ENCODE measurements at regions not wholly inside any gene's neighbourhood (a gene's known extent, or its start where the extent isn't known, plus 50 kb on each side); places are given as distances from the start of the nearest gene placed in this dataset.

DNA sequence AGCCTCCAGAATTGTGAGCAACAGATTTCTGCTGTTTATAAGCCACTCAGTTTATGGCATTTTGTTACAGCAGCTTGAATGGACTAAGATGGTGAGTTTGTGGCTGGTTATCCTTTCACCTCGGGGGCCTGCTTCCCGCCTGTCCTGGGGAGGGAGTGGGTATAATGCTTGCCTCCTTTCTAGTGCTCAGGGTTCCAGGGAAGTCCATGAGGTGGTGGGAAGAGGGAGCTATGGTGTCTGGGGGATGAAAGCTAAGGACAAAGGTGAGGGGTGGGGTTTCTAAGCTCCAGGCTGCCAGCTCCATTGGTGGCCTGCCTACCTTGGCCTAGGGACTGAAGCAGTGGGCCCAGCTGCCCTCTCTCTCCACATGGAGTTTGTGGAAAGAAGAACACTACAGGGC lies 50.2 kb upstream of the SDK2 start:
- DNase-seq (ENCODE audit: low spot score) = no peak

DNA sequence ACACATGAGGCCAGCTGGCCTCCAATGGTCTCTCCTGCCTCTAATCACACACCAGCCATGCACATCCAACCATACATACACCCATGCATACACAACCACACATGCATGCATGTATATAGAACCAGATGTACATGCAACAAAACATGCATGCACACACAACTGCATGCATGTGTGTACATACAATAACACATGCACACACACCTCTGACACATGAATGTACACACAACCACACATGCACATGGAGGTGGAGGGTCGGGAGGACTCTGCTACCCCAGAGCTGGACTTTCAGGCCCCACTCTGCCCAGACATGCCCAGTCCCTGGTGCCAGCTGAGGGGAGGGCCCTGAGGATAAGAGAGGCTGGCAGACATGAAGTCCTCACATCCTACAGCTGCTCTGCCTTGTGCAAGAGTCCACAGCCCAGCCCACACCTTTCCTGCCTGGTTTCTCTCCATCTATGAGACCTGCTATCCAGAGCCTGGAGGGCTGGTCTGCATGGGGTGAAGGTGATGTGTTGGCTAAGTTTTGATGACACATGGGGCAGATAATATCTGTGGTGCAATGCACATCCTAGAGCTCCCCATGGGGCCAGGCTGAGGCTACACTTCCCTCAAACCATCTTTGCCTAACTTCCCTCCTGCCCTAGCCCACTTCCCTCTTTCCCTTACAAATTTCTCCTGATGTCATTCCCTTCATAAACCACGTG lies 50.9 kb upstream of the SDK2 start:
- DNase-seq (ENCODE audit: low spot score) = no peak

DNA sequence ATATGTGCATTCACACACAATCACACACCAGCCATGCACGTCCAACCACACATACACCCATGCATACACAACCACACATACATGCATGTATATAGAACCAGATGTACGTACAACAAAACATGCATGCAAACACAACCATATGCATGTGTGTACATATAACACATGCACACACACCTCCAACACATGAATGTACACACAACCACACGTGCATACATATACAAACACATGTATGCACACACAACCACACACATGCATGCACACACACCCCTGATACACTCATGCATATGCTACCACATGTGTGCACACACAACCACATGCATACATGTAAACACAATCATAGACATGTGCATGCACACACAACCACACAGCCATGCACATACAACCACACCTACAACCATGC lies 52.0 kb upstream of the SDK2 start:
- DNase-seq (ENCODE audit: low spot score) = no peak

DNA sequence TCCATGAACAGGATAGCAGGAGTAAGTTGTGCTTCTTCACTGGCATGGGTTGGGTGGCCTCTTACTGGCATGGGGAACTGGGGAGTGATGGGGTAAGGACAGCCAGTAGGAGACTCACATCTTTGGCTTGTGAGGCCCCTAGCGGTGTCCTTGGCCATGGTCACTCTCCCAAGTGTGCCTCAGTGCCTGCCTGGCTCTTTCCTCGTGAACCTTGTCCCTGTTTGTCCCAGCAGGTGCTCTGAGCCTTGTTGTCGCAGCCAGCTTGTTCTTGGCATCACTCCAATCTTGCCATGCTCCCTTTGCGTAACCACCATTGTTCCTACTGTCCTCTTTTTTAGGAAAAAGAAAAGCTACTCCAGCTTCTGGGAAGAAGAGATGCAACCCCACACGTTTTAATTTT lies 53.6 kb upstream of the SDK2 start:
- no peak for DNase-seq (ENCODE audit: low spot score)

DNA sequence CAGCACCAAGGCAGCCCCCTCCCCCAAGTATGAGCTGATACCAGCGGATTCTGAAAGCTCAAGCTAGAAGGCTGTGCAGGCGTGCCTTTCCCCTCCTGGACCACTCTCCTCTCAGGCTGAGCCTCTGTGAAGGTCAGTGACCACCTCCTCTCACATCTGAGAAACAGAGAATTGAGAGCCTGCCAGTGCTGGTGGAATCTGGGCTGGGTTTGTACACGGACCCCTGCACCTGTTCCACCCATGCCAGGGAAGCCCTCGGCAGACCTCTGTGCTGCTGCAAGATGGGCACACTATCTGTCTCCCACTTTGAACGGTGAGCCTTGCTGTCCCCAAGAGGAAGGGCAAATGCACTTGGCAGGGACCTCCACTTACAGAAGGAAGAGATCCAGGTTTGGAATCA lies 54.7 kb upstream of the SDK2 start:
- DNase-seq (ENCODE audit: low spot score) = no peak

DNA sequence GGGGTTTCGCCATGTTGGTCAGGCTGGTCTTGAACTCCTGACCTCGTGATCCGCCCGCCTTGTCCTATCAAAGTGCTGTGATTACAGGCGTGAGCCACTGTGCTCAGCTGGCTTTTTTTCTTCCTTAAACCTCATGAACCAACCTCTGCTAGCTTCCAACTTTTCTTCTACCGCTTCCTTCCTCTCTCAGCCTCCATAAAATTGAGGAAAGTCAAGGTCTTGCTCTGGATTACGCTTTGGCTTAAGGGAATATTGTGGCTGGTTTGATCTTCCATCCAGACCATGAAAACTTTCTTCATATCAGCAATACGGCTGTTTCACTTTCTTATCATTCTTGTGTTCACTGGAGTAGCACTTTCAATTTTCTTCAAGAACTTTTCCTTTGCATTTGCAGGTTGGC lies 57.5 kb upstream of the SDK2 start:
- no peak for DNase-seq (ENCODE audit: low spot score)

DNA sequence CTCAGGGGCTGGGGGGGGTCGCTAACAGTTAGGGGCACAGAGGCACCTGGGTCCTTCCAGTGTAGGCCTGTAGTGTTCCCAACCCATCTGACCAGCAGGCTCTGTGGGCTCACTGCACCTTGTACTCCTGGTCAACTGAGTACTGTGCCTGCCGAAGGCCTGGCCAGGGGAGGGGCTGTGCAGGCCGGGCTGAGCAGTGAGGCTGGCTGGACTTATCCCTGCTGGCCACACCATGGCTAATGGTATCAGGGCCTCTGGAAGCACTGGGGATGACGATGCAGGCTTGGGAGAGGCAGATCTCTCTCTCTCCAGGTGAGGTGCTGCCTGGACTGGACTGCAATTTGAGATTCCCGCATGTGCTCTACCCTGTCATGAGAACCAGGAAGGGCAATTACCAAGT lies 58.9 kb upstream of the SDK2 start:
- DNase-seq (ENCODE audit: low spot score) = no peak

DNA sequence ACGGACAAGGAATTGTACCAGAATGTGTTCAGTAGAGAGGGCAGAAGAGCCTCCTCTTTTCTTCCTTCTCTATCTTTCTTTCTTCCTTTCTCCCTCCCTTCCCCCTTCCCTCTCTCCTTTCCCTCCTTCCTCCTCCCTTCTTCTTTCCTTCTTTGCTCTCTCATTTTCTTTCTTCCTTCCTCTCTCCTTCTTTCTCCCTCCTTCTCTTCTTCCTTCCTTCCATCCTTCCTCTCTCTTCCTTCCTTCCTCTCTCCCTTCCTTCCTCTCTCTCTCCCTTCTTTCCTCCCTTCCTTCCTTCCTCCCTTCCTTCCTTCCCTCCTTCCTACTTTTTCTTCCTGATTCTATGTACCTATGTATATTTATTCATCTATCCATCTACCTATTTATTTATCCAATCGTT lies 59.7 kb upstream of the SDK2 start:
- DNase-seq (ENCODE audit: low spot score) = no peak

DNA sequence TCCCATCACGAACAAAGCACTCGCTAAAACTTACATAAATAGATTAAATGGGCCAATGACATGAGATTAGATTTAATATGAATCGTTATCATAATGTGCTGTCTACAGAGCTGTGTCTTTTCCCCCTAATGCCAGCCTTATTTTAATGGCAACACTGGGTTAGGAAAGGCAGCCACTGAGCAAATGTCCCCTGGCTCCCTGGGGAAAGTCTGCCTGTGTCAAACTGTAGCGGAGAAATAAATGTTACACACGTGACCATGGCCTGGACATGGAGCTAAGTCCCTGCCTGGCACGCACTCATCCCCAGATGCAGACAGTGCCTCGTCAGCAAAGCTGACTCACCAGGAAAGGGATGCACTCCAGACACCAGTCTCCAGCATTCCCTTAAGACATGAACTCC lies 61.3 kb upstream of the SDK2 start:
- peak; percentile 87 for DNase-seq (ENCODE audit: low spot score)

DNA sequence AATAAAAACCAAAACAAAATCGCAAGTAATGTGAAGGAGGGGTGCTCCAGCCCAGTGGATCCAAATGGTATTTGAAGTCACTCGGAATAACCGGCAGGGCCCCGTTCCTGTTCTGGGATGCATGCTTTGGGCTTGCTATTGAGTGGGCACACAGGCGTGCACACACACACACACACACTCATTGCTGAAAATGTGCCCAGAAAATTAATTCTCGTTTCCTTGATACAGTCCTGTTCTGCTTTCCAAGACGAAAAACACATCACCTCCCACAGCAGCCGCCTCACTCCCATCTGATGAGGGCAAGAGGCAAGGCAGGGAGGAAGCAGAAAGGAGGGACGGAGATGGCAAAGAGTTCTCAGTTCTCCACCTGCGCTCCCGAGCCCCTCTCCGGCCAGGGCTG lies 62.2 kb upstream of the SDK2 start:
- no peak for DNase-seq (ENCODE audit: low spot score)

DNA sequence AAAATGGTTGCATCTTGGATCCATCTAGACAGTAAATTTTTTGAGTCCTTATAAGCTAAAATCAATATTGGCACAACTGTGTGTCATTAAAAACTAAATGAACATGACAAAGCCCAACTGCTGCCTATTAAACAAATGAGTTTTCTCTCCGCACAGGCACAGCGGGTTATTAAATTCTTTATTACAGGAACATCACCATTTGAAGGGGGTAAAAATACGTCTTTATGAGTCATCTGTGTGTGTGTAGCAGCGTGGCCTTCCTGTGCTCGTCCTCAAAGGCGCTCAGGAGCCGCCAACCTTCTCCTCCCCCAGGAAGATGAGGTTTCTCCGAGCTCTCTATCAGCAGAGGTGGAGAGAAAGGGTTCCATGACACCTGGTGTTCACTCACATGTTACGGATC lies 62.6 kb upstream of the SDK2 start:
- no peak for DNase-seq (ENCODE audit: low spot score)

DNA sequence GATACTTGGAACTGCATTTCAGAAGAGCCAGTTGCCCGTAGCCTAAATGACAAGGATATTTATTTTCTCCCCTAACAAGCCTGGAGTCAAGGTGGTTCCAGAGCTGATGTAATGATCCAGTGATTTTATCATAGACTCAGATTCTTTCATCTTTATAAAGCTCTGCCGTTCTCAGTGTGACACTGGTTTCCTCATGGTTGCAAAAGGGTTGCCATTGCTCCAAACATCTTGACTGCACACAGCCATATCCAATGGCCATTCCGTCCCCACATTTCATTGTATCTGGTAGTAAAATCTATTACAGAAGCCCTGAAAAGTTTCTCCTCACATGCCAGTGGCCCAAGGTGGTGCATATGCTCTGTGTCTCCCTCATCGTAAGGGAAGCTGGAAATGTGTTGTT lies 63.1 kb upstream of the SDK2 start:
- DNase-seq (ENCODE audit: low spot score) = no peak

DNA sequence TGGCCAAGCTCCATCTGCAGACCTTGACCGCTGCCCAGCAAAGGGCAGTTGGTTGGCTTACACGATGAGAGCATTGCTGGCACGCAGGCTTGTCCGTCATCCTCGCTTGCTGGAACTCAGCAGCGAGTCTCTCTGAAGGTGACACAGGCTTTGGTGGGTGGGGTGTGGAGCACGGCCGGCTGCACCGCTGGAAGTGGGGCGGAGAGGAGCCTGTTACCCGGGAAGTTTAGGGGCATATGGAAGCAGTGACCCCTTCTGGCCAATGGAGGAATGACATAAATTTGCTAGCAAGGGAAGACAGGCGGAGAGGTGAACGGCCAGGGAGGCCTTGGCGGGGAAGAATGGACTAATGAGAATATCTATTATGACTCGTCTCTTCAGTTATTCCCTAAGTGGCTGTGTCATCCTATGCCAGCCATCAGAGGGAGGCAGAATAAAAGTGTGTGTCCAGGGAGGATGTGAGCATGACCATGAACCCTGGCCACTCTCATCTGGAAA lies 65.9 kb upstream of the SDK2 start:
- peak; percentile 56 for DNase-seq (ENCODE audit: low spot score)

DNA sequence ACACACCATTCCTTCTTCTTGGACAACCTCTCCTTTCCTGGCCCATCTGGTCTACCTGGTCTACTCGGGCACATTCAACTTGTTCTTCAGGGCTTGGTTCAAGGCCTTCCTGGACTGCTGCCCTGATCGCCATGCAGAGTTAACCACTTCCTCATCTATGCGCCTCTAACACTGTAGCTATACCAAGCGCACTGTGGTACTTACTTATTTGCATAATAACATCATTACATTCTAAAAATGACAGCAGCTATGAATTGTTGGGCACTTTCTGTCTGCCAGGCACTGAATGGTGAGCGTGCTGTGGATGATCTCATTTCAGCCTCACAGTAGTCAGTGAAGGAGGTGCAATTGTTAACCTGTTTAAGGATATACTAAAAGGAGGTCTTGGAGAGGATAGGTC lies 66.9 kb upstream of the SDK2 start:
- no peak for DNase-seq (ENCODE audit: low spot score)

DNA sequence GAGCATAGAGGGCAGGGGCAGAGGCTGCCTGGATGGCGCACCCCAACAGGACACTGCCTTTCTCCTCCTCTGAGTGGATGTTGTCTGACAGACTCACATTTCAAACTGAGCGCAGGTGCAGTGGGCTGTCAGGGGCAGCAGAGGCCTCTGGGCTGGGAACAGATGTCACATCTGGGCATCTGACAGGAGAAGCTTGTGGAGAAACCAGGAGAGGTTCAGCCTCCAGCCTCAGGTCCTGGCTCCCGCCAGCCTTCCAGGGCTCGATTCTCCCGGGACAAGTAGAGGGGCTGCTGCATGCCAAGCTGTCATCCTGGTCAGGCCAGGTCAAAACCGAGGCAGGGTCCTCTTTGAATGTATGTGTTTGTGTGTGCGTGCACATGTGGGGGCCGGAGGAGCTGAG lies 67.7 kb upstream of the SDK2 start:
- no peak for DNase-seq (ENCODE audit: low spot score)

DNA sequence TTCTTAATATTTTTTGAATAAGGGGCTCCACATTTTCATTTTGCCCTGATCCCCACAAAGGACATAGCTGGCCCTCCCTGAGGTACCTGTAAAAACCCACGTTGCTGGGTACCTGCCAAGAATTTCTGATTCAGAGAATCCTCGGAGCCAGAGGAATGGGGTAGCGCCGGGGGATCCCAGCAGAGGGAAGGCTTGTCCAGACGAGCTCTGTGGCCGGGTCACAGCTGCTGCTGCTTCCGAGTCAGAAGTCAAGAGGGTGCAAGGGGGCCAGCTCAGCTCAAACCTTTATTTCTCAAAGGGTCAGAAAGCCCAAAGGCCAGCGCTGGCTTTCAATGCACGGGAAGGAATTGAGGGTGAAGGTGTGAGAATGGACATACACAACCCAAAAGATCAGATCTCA lies 68.9 kb upstream of the SDK2 start:
- DNase-seq (ENCODE audit: low spot score) = no peak

DNA sequence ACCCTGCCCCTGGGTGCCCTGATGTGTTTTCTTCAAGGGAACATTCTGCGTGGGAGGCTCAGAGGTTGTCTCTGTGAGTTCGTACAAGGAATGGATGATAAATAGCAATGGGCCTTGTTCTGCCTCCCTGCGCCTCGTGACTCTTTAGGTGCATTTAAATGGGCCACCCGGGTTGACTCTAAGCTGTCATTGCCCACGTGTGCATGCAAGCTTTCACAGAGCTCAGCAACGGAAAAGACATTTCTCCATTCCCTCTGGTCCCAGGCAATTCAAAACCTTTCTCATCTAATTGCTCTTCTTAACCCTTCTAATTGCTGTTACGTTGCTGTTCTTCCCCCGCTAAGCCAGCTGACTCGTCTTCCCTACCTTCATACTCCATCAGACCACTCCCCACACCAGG lies 71.5 kb upstream of the SDK2 start:
- no peak for DNase-seq (ENCODE audit: low spot score)

DNA sequence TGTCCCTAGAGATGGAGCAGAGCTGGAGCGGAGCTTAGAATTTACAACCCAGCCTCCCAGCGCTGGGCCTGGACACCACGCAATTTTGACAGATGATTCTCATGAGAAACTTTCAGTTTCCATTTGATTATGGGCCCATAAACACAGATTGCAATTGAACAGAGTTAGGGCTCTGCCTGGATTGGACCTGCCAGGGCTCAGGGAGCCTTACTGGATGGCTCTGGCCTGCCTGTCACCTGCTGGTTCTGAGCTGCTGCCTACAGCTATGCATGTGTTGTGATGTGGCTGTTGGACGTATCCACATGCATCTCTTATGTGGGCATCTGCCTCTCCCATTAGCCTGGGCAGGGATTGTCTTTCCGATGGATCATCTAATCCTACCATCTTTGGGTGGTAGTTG lies 73.4 kb upstream of the SDK2 start:
- no peak for DNase-seq (ENCODE audit: low spot score)

DNA sequence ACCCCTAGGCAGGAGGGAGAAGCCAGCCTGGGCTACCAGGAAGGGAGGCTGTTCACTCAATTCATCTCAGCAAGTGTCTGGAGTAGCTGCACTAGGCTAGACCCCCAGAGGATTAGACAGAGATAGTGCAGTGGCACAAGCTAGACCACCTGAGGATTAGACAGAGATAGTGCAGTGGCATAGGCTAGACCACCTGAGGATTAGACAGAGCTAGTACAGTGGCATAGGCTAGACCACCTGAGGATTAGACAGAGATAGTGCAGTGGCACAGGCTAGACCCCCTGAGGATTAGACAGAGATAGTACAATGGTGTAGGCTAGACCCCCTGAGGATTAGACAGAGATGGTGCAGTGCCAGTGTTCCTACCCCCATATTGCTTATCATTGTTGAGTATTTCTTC lies 74.1 kb upstream of the SDK2 start:
- DNase-seq (ENCODE audit: low spot score) = no peak

DNA sequence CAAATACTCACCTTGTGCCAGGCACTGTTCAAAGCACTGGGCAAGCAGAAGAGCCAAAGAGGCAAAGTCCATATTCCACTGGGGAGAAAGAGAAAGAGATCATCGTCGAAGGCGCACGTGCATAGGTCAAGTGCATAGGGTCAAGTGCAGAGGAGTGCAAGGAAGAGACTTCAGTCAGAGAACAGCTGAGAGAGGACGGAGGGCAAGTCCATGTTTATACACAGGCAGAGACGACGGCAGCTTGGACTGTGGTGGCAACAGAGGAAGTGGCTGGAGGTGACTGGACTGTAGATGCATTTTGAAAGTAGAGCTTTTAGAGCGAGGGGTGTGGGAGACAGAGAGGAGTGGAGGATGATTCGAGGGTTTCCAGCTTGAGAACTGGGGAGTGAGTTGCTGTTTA lies 74.7 kb upstream of the SDK2 start:
- DNase-seq (ENCODE audit: low spot score) = no peak

DNA sequence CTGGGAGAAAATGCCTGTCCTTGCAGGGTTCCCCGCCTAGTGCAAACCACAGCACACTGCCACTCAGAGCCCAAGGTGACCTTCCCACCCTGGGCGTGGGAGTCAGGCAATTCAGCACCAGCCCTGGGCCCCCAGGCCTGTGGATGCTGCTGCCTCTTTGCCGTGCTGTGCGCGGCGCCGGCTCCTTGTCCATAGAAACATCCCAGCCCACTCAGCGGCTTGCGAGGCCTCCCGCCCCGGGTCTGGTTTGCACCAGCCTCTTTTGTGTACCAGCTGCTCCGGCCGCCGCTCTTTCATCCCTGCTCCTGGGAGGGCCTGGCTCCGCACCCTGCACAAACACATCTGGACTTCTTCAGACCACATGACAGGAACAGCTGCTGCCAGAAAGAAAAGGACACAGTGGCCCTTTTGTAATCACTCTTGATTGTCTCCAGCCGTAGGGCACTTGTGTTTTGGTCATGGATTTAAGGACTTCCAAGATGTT lies 75.4 kb upstream of the SDK2 start:
- no peak for DNase-seq (ENCODE audit: low spot score)

DNA sequence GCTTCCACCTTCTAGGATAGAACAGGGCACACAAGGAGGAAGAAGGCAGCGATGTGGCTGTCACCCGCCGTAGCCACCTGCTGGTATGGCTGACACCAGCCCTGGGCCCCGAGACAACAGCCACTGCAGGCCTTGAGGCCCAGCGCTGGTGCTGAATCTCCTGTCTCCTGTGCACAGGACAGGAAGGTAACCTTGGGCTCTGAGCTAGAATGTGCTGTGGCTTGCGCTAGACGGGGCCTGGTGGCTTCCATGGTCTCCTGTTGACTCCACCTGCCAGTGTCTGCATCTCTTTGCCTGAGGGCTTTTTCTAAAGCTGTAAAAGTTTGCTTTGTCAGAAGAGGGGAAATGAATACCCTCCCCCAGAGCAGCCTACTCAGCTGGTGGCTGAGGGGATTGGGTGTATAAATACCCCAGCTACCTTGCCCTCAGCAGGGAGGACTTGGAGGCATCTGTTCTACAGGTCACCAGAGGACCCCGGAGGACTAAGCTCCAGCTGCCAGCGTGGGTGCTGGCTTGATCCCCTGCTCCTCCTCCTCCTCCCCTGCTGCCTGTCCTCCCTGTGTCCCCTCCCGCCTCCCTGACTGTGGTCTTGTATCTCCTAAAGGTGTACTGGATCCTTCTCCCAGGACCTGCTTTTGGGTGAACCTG lies 76.1 kb upstream of the SDK2 start:
- no peak for DNase-seq (ENCODE audit: low spot score)

DNA sequence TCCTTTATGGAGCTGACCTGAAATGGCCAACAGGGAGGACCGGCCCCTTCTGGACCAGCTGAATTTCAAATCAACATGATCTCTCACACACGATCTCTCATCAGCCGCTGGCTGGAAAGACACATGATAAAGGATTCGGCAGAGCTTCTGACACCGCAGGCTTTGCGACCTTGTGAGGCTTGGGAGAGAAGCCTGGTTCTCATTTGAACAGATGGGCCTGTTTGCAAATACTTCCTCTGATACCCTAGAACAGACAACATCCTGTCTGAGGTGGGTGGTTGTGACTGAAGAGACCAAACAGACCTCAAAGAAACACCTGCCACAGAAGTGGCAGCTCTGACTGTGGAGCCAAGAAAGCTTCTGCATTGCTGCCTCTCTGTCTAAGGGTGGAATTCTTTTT lies 77.9 kb upstream of the SDK2 start:
- no peak for DNase-seq (ENCODE audit: low spot score)

DNA sequence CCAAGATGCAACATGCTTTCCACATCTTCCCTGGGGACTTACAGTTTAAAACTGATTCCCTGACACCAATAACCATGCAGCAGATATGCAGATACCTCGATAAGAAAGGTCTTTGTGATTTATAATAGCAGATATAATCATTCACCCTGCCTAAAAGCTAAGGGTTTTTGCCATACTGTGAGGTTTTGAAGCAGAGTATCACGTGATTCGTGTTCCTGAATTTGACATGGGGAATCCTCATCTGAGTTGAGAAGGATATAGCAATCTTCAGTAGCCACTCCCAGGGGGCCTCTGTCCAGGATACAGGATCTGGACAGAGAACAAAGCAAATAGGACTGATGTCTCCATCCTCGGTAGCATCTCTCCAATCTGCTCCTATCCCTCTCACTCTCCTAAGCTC lies 79.1 kb upstream of the SDK2 start:
- no peak for DNase-seq (ENCODE audit: low spot score)

Measured in A172 (cell line).